GM19023 (cell line): ENCODE measurements at regions not wholly inside any gene's neighbourhood (a gene's known extent, or its start where the extent isn't known, plus 50 kb on each side); places are given as distances from the start of the nearest gene placed in this dataset.

Experiments
- ATAC-seq: cut with Tn5 transposase; IDR thresholded peaks from one replicate; pipeline ENCODE4 v1.9.1; 2021; ENCODE audit warnings: mild to moderate bottlenecking, moderate library complexity; ENCODE audit not compliant: unreplicated experiment

GRCh38 chr12:124399622-124400021, 104.7 kb downstream of the RFLNA start:
- ATAC-seq = no peak

DNA sequence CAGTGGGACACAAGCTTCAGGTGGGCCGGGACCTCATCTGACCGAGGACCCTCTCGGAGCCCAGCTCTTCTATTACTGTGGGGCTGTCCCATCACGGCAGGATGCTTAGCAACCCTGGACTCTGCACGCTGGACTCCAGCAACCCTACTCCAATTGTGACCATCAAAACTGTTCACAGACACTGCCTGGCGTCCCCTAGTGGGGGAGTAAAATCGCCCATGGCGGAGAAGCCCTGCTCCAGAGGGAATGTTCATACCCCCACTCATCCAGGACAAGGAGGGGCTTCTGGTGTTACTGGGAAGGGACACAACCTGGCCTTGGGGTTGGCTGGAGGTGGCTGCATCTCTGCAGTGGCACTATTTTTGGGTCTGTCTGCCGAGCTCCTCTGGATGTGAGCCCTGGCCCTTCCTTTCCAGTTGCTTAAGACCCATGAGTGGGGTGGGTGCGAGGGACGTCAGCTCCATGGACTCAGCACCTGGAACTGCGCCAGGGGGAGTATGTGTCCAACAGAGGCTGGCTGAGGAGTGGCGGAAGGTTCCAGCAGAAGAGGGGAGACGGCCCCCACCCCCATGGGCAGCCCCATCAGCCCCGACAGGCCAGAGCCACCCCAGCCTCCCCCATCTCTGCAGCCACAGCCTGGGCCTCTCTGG, 103.8 kb downstream of the RFLNA start:
- ATAC-seq = no peak

DNA sequence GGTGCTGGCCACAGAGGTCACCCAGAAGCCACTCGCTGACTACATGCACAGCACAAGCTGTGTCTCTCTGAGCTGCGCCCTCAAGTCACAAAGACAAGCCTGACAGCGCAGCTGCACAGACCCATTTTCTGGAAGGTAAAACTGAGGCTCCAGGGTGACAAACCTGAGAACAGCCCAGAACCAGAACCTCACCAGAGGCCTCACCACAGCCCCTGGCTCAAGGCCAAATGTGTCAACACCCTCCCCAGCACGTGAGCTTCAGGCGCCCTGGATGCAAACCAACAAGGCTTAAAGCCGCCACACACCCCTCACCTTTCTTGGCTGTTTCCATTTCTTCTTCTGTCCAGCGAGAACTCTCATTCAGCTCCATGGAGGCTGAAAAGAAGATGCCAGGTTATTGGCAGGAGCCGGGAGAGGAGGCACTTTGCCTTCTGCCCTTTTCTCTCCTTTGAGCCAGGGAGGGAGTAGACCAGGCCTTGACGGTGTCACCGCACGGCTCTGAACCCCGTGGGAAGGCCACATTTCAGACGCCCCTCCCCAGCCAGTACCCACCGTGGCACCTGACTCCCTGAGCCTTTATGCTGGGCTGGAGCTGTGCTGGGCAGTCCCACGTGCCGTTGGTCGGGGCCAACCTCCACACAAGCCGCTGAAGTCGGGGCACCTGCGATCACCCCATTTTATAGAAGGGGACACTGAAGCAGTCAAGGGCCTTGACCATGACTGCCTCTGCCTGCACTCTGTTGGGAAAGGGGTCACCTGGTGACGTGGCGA, 103.1 kb downstream of the RFLNA start:
- ATAC-seq = no peak

- no peak for ATAC-seq
These were observed 102.4 kb downstream of the RFLNA start for GRCh38 chr12:124397399-124397679.

DNA sequence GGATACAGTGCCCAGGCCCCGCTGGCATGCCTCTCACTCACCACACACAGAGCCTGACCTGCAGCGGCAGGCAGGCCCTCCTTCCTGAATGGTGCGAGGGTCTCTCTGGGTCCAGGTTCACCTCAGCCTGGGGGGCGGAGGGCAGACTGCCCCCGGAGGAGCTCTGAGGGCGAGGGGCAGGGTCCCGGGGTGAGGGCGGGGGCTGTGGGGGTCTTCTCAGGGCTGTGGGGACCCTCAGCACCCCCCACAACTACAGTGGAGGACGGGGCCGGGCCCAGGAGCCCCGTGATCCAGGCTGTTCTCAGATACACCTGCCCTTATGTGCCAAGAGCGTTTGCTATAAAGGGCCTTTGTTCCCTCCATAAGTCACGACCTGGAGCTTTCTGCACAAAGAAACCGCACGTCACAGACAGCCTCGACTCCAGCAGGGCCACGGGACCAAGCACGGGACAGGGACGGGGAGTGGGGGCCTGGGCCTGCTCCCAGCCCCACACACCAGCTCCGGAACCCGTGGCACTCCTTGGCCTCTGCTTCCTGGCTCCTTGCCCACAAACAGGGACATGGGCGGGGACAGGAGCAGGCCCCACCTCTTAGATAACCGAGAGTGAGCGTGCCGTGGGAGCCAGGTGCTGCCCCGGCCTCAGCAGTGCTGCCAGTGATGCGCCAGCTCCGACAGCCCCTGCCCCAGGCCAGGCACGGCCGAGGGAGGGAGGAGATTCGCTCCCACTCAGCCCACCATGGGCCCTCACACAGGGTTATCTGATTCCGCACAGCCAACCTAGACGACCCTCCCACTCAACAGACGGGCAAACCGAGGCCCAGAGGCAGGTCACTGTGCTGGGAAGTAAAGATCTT, 101.9 kb downstream of the RFLNA start:
- ATAC-seq = no peak

- ATAC-seq = no peak
These were observed 101.1 kb downstream of the RFLNA start for GRCh38 chr12:124395986-124396385.

GRCh38 chr12:124395284-124395752, 100.4 kb downstream of the RFLNA start:
- no peak for ATAC-seq

DNA sequence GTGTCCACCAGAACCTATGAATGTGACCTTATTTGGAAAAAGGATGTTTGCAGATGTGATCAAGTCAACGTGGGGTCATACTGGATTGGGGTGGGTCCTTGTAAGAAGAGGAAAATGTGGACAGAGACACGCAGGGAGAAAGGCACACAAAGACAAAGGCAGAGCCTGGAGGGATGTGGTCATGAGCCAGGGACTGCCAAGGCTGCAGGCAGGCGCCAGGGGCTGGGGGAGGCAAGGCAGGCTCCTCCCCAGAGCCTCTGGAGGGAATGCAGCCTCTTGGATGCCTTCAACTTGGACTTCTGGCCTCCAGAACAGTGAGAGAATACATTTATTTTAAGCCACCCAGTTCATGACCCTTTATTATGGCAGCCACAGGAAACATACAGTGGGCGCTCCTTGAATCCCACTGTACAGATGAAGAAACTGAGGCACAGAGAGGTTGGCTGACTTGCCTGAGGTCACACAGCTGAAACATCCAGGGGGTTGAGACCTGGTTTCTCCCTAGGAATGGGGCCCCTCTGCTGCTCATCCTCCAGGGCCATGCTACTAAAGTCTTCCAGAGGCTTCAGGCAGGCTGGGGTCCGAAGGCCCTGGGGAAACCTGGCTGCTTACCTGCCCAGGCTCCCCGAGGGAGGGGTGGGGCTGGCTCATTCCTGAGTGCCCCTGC, 99.7 kb downstream of the RFLNA start:
- no peak for ATAC-seq

DNA sequence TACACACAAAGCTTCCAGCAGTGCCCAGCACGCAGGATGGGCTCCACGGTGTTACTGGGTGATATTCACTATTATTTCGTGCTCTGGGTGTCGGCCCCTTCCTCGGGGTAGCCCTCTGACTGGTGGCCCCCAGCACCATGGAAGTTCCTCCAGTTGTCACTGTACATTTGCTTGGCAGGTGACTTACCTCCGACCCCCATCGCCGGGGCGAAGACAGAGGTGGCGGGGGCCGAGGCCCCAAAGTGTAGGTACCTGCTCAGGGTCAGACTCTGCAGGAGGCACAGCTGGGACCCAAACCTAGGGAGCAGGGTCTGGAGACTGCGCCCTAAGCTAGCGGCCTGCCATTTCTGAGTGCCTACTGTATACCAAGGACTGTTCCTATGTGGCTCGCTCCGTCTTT, 98.9 kb downstream of the RFLNA start:
- no peak for ATAC-seq

DNA sequence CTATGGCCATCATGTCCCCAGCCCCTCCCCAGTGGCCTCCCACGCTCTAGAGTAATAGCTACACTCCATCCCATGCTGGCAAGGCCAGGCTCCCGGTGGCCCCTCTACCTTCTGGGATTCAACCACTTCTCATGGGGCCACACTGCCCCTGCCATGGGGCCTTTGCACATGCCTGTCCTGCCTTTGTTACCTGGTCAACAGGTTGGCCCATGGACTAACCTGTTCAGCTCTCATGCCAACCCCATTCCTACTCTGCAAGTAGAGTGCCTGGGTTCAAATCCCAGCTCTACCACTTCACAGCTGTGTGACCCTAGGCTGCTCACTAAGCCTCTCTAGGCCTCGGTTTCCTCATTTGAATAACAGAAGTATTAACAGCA, 98.5 kb downstream of the RFLNA start:
- ATAC-seq = no peak

DNA sequence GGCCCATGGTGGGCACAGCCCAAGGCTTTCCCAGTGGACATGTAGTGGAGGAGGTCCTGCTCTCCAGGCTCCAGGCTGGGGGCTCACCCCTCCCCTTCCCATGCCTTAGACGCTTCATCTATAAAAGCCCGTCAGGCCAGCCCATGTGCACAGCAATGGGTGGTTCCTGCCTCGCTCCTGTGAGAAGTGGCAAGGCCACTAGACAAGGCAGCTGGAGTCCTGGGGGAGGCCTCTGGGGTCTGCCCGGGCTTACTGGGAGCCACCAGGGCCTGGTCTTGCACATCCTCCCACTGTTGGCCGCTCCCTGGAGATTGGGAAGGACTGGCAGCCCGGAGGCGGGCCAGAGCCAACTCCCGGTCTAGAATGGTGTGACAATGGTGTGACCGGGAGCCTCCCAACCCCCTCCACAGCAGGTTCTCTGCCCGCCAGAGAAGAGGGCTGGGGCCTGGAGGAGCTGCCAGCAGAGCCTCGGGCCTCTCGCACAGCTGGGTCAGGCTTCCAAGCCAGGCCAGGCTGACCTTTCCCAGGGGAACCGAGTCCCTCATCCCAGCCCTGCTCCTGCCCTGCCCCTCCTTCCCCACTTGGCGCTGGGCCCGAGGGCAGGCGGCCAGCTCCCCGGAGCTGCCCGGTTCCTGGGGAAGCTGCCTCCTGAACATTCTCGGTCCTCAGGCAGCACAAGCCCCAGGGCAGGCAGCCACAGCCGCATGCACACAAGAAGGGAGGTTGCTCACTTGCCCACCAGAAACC, 97.9 kb downstream of the RFLNA start:
- ATAC-seq = no peak

DNA sequence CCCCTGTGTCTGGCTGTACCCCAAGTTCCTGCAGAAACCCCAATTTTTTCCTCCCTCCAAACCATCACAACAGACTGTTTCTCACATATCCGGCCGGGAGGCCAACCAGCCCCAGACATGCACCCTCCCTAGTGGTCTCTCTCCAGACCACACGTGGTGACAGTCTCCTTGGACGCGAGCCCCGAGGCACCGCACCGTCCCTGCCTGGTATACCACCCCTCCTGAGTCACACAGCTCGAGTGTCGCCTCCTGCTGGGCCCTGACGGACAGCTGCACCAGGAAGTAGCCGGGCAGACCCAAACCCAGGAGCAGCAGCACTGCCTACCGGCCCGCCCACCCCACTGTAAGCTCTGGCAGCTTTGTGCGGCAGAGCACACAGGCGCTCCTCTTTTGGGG, 97.4 kb downstream of the RFLNA start:
- no peak for ATAC-seq

GRCh38 chr12:124391340-124392261, 96.7 kb downstream of the RFLNA start:
- ATAC-seq = peak; percentile 64

DNA sequence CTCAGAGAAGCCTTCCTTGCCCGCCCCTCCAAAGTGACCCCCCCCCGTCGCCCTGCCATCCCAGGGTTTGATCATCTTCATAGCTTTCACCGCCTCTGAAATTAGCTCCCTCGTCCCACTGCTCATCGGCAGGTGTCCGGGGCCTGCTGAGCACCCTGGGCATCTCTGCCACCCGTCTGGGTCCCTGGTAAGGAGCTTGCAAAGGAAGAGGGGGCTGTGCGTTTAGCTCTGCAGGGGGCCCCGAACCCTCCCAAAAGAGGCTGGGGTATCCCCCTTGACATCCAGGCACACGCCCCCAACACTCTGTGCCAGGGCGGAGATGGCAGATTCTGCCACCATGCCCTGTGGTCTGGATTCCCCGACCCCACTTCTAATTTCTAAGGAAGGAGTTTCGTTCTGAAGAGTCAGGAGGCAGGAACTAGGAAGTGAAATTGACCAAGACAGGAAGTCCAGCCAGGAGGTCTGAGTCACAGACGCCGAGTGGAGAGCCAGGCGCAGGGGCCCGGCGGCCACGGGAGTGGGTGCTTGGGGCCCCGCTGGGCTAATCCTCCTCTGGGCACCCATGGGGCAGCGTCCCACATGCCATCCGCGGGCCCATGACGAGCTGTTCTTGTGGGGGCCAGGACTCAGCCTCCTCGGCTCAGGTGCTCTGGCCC, 95.7 kb downstream of the RFLNA start:
- no peak for ATAC-seq

GRCh38 chr12:124389725-124390441, 95.0 kb downstream of the RFLNA start:
- ATAC-seq = no peak

DNA sequence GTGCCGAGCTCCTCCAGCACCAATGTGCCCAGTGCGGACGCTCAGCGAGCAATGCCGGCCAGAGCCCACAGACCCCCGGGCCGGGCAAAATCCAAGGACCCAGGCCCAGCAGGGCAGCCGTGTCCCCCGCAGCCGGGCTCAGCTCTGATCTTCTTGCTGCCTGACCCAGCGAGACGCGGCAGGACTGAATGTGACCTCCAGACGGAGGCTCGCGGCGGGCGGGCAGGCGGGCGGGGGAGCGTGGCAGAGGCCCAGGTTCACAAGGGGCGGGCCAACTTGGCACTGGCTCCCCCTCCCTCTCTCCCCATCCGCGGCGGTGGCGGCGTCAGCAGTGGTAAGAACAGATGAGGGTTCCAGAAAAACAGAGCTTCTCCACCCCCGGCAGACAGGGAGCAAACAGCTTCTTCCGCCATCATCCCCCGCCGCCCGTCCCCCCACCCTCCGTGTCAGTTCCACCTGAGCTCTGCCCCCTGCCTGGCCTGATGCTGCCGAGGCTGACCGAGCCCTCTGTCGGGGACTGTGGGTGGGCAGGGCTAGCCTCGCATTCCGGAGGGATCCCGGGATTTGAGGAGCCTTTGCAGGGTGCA, 94.3 kb downstream of the RFLNA start:
- ATAC-seq = no peak

- no peak for ATAC-seq
These were observed 93.8 kb downstream of the RFLNA start for GRCh38 chr12:124388679-124389137.
